ENCODE measurements at regions not wholly inside any gene's neighbourhood (a gene's known extent, or its start where the extent isn't known, plus 50 kb on each side); places are given as distances from the start of the nearest gene placed in this dataset.

GRCh38 chr10:111956841-111957240 lies 226.7 kb downstream of the GPAM start:
- DNase-seq, result no peak

- no peak for DNase-seq
These were observed 220.6 kb downstream of the GPAM start for GRCh38 chr10:111962951-111963350.

- DNase-seq, result no peak
These were observed 216.4 kb downstream of the GPAM start for GRCh38 chr10:111967116-111967515.

GRCh38 chr10:111967547-111967946 lies 216.0 kb downstream of the GPAM start:
- DNase-seq, result no peak

- DNase-seq, result no peak
These were observed 214.9 kb downstream of the GPAM start for GRCh38 chr10:111968647-111969046.

GRCh38 chr10:111970111-111970510 lies 213.5 kb downstream of the GPAM start:
- no peak for DNase-seq

GRCh38 chr10:111972109-111972508 lies 211.5 kb downstream of the GPAM start:
- DNase-seq, result no peak

- DNase-seq, result no peak
These were observed 210.3 kb downstream of the GPAM start for GRCh38 chr10:111973306-111973705.

- DNase-seq, result no peak
These were observed 209.7 kb downstream of the GPAM start for GRCh38 chr10:111973826-111974225.

GRCh38 chr10:111974325-111974724 lies 209.2 kb downstream of the GPAM start:
- no peak for DNase-seq

GRCh38 chr10:111976557-111976956 lies 207.0 kb downstream of the GPAM start:
- no peak for DNase-seq

- no peak for DNase-seq
These were observed 199.5 kb downstream of the GPAM start for GRCh38 chr10:111984057-111984456.

- no peak for DNase-seq
These were observed 197.5 kb downstream of the GPAM start for GRCh38 chr10:111986079-111986478.

- no peak for DNase-seq
These were observed 194.9 kb downstream of the GPAM start for GRCh38 chr10:111988646-111989045.

GRCh38 chr10:111989136-111989911 lies 194.2 kb downstream of the GPAM start:
- DNase-seq, result no peak

- DNase-seq, result no peak
These were observed 192.8 kb downstream of the GPAM start for GRCh38 chr10:111990734-111991133.

- DNase-seq, result no peak
These were observed 190.2 kb downstream of the GPAM start for GRCh38 chr10:111993321-111993720.

GRCh38 chr10:111993872-111994426 lies 189.6 kb downstream of the GPAM start:
- DNase-seq, result no peak

GRCh38 chr10:111996103-111996502 lies 187.5 kb downstream of the GPAM start:
- DNase-seq, result no peak

GRCh38 chr10:111998728-111999127 lies 184.8 kb downstream of the GPAM start:
- no peak for DNase-seq

- no peak for DNase-seq
These were observed 184.2 kb downstream of the GPAM start for GRCh38 chr10:111999205-111999914.

GRCh38 chr10:111999915-112000302 lies 183.7 kb downstream of the GPAM start:
- no peak for DNase-seq

- no peak for DNase-seq
These were observed 183.1 kb downstream of the GPAM start for GRCh38 chr10:112000466-112000865.

- DNase-seq, result no peak
These were observed 181.4 kb downstream of the GPAM start for GRCh38 chr10:112002206-112002605.

Data from NCI-H510A (cell line).